HG02970 (cell line): ENCODE measurements at regions not wholly inside any gene's neighbourhood (a gene's known extent, or its start where the extent isn't known, plus 50 kb on each side); places are given as distances from the start of the nearest gene placed in this dataset.

Source experiments
- ATAC-seq: cut with Tn5 transposase; IDR thresholded peaks from one replicate; pipeline ENCODE4 v1.9.1; 2021; ENCODE audit warnings: mild to moderate bottlenecking, moderate library complexity, moderate number of reproducible peaks; ENCODE audit not compliant: unreplicated experiment, low FRiP score

GRCh38 chr2:225340923-225341322, 58.6 kb upstream of the NYAP2 start:
- ATAC-seq, result no peak

GRCh38 chr2:225337183-225337582, 62.3 kb upstream of the NYAP2 start:
- ATAC-seq, result no peak

GRCh38 chr2:225334514-225334913, 65.0 kb upstream of the NYAP2 start:
- no peak for ATAC-seq

GRCh38 chr2:225328192-225328591, 71.3 kb upstream of the NYAP2 start:
- no peak for ATAC-seq

- ATAC-seq, result no peak
These were observed 72.5 kb upstream of the NYAP2 start for GRCh38 chr2:225326969-225327368.

- no peak for ATAC-seq
These were observed 79.6 kb upstream of the NYAP2 start for GRCh38 chr2:225319872-225320271.

GRCh38 chr2:225318440-225318839, 81.1 kb upstream of the NYAP2 start:
- no peak for ATAC-seq

- ATAC-seq, result no peak
These were observed 82.3 kb upstream of the NYAP2 start for GRCh38 chr2:225317186-225317585.

GRCh38 chr2:225310745-225311144, 88.8 kb upstream of the NYAP2 start:
- ATAC-seq, result no peak

GRCh38 chr2:225309516-225309915, 90.0 kb upstream of the NYAP2 start:
- ATAC-seq, result no peak

- no peak for ATAC-seq
These were observed 102.6 kb upstream of the NYAP2 start for GRCh38 chr2:225296951-225297350.

GRCh38 chr2:225295102-225295501, 104.4 kb upstream of the NYAP2 start:
- no peak for ATAC-seq

- ATAC-seq, result no peak
These were observed 105.9 kb upstream of the NYAP2 start for GRCh38 chr2:225293638-225294037.

GRCh38 chr2:225290757-225291400, 108.6 kb upstream of the NYAP2 start:
- no peak for ATAC-seq

GRCh38 chr2:225289659-225290058, 109.9 kb upstream of the NYAP2 start:
- no peak for ATAC-seq

GRCh38 chr2:225288986-225289385, 110.5 kb upstream of the NYAP2 start:
- no peak for ATAC-seq

- peak; percentile 74 for ATAC-seq
These were observed 116.4 kb upstream of the NYAP2 start for GRCh38 chr2:225282858-225283710.

- ATAC-seq, result peak; percentile 71
These were observed 123.3 kb upstream of the NYAP2 start for GRCh38 chr2:225276207-225276606.

GRCh38 chr2:225275443-225275842, 124.1 kb upstream of the NYAP2 start:
- no peak for ATAC-seq

- ATAC-seq, result no peak
These were observed 124.8 kb upstream of the NYAP2 start for GRCh38 chr2:225274751-225275150.

GRCh38 chr2:225272173-225272572, 127.3 kb upstream of the NYAP2 start:
- no peak for ATAC-seq

- peak; percentile 100 for ATAC-seq
These were observed 128.6 kb upstream of the NYAP2 start for GRCh38 chr2:225270861-225271260.
